K562 (cell line): ENCODE measurements at regions not wholly inside any gene's neighbourhood (a gene's known extent, or its start where the extent isn't known, plus 50 kb on each side); places are given as distances from the start of the nearest gene placed in this dataset.

Experiments
- HNRNPK ChIP-seq: fragments of 200-400 bp; formaldehyde crosslinking; IDR thresholded peaks from one replicate; pipeline ENCODE4 v1.6.1; 2018; ENCODE audit warnings: mild to moderate bottlenecking, low read depth, low read length; ENCODE audit not compliant: poor library complexity, severe bottlenecking
- NRF1 ChIP-seq, 2 experiments: fragments of 450-650 bp; IDR thresholded peaks in 1 of 2; conservative IDR thresholded peaks in 1 of 2; 2 replicates each; pipeline ENCODE4 v1.6.1; 2014; ENCODE audit warnings: mild to moderate bottlenecking in 2 of 2
- TF ChIP-seq, protein P1 (sequence below), 2 experiments: IDR thresholded peaks; 2 replicates each; pipeline ENCODE4 v1.6.1; 2011; ENCODE audit warnings: borderline replicate concordance in 1 of 2, control low read depth in 1 of 2, low read depth in 1 of 2, low read length in 1 of 2, mild to moderate bottlenecking in 1 of 2, mixed read lengths in 1 of 2, moderate library complexity in 1 of 2; ENCODE audit not compliant: insufficient read depth in 1 of 2, insufficient read length in 1 of 2, poor library complexity in 1 of 2, severe bottlenecking in 1 of 2; ENCODE audit errors: extremely low read depth in 1 of 2
- TF ChIP-seq, protein P2 (sequence below): IDR thresholded peaks from 2 replicates; pipeline ENCODE4 v1.6.1; 2016; ENCODE audit warnings: missing genetic modification characterization, missing compliant biosample characterization
- TF ChIP-seq, protein P3 (sequence below): fragments of 250-450 bp; sonication (Bioruptor Pico); IDR thresholded peaks from 2 replicates; pipeline ENCODE4 v1.8.0; 2021; ENCODE audit warnings: moderate library complexity, mild to moderate bottlenecking, inconsistent platforms

DNA sequence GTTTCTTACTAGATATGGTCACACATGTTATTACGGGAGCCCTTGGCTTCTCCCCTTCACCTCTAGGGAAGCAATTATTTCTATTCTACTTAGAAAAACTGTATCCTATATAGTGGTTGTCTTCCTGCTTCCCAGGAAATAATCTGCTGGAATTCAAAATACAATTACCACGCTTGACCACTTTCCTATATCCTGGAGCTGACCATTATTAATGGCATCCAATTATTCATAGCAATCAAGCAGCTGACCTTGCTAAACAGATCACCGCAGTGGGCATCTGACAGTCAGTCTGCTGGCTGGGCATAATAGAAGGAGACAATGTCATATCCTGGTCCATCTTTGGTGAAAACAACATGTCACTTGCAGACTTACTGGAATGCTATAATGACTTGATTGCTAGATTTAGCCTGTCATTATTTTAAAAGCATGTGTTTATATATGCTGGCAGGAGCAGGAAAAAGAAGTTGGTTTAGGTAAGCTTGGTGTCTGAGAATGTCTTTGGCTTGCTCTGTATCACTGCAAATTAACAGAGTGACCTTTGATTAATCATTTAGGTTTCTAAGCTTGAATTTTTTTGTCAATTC is 325.6 kb upstream of the FAM98A start (continued):
- TF ChIP-seq, protein P1, sequence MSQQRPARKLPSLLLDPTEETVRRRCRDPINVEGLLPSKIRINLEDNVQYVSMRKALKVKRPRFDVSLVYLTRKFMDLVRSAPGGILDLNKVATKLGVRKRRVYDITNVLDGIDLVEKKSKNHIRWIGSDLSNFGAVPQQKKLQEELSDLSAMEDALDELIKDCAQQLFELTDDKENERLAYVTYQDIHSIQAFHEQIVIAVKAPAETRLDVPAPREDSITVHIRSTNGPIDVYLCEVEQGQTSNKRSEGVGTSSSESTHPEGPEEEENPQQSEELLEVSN (IDR thresholded peaks at IDR 0.05; ENCODE audit: borderline replicate concordance in 1 of 2, extremely low read depth in 1 of 2, insufficient read depth in 1 of 2, insufficient read length in 1 of 2, low read depth in 1 of 2, low read length in 1 of 2, poor library complexity in 1 of 2, severe bottlenecking in 1 of 2): no peak
- TF ChIP-seq, protein P2, sequence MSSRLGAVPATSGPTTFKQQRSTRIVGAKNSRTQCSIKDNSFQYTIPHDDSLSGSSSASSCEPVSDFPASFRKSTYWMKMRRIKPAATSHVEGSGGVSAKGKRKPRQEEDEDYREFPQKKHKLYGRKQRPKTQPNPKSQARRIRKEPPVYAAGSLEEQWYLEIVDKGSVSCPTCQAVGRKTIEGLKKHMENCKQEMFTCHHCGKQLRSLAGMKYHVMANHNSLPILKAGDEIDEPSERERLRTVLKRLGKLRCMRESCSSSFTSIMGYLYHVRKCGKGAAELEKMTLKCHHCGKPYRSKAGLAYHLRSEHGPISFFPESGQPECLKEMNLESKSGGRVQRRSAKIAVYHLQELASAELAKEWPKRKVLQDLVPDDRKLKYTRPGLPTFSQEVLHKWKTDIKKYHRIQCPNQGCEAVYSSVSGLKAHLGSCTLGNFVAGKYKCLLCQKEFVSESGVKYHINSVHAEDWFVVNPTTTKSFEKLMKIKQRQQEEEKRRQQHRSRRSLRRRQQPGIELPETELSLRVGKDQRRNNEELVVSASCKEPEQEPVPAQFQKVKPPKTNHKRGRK (tag): no peak
- TF ChIP-seq HNRNPK (no peak), NRF1 (conservative IDR thresholded peaks at IDR 0.05 in 1 of 2, IDR thresholded peaks at IDR 0.05 in 1 of 2) (no peak)
- TF ChIP-seq, protein P3, sequence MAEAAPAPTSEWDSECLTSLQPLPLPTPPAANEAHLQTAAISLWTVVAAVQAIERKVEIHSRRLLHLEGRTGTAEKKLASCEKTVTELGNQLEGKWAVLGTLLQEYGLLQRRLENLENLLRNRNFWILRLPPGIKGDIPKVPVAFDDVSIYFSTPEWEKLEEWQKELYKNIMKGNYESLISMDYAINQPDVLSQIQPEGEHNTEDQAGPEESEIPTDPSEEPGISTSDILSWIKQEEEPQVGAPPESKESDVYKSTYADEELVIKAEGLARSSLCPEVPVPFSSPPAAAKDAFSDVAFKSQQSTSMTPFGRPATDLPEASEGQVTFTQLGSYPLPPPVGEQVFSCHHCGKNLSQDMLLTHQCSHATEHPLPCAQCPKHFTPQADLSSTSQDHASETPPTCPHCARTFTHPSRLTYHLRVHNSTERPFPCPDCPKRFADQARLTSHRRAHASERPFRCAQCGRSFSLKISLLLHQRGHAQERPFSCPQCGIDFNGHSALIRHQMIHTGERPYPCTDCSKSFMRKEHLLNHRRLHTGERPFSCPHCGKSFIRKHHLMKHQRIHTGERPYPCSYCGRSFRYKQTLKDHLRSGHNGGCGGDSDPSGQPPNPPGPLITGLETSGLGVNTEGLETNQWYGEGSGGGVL: no peak
- TF ChIP-seq, all 486 proteins: peak for 0
